ENCODE measurements at regions not wholly inside any gene's neighbourhood (a gene's known extent, or its start where the extent isn't known, plus 50 kb on each side); places are given as distances from the start of the nearest gene placed in this dataset.

- Mint-ChIP-seq H3K4me3 (no peak overlapping the region), H3K27me3 (ENCODE audit: insufficient read depth) (no peaks in the 10 kb centered on the region; the same call in 1 of the 2 replicates), H3K4me1 (ENCODE audit: low read depth) (no peaks in the 10 kb centered on the region), H3K36me3 (ENCODE audit: low read depth) (no peaks in the 10 kb centered on the region), H3K9me3 (peaks cover 48% of the 10 kb centered on the region), H3K27ac (no peak overlapping the region)
- no peak for TF ChIP-seq CTCF (IDR thresholded peaks at IDR 0.05)
- DNase-seq, result no peak
These were observed 208.4 kb upstream of the MEX3C start for GRCh38 chr18:51405683-51406477.

- Mint-ChIP-seq H3K9me3 (peaks cover 16% of the 10 kb centered on the region), H3K36me3 (ENCODE audit: low read depth) (no peaks in the 10 kb centered on the region), H3K4me3 (no peak overlapping the region), H3K27me3 (ENCODE audit: insufficient read depth) (no peaks in the 10 kb centered on the region; the same call in 1 of the 2 replicates), H3K4me1 (ENCODE audit: low read depth) (no peaks in the 10 kb centered on the region), H3K27ac (no peak overlapping the region)
- no peak for TF ChIP-seq CTCF (IDR thresholded peaks at IDR 0.05)
- DNase-seq, result no peak
These were observed 220.4 kb upstream of the MEX3C start for GRCh38 chr18:51417643-51418483.

GRCh38 chr18:51425475-51425874 is 228.0 kb upstream of the MEX3C start:
- TF ChIP-seq CTCF (IDR thresholded peaks at IDR 0.05), result no peak
- no peaks in the 10 kb centered on the region; the same call in none of the 2 replicates for H3K27me3 Mint-ChIP-seq (ENCODE audit: insufficient read depth)
- DNase-seq, result no peak
- no peak overlapping the region for H3K4me3 Mint-ChIP-seq
- no peaks in the 10 kb centered on the region for H3K4me1 Mint-ChIP-seq (ENCODE audit: low read depth)
- H3K27ac Mint-ChIP-seq, result no peak overlapping the region
- no peaks in the 10 kb centered on the region for H3K36me3 Mint-ChIP-seq (ENCODE audit: low read depth)
- peaks cover 28% of the 10 kb centered on the region for H3K9me3 Mint-ChIP-seq

- H3K36me3 Mint-ChIP-seq (ENCODE audit: low read depth), result no peaks in the 10 kb centered on the region
- TF ChIP-seq CTCF (IDR thresholded peaks at IDR 0.05), result no peak
- DNase-seq, result no peak
- peaks cover 30% of the 10 kb centered on the region for H3K9me3 Mint-ChIP-seq
- no peaks in the 10 kb centered on the region for H3K4me1 Mint-ChIP-seq (ENCODE audit: low read depth)
- H3K27ac Mint-ChIP-seq, result no peak overlapping the region
- no peak overlapping the region for H3K4me3 Mint-ChIP-seq
- no peaks in the 10 kb centered on the region; the same call in none of the 2 replicates for H3K27me3 Mint-ChIP-seq (ENCODE audit: insufficient read depth)
These were observed 228.4 kb upstream of the MEX3C start for GRCh38 chr18:51425889-51426288.

GRCh38 chr18:51426996-51427395 is 229.5 kb upstream of the MEX3C start:
- Mint-ChIP-seq H3K4me1 (ENCODE audit: low read depth) (no peaks in the 10 kb centered on the region), H3K36me3 (ENCODE audit: low read depth) (no peaks in the 10 kb centered on the region), H3K27ac (no peak overlapping the region), H3K9me3 (peaks cover 30% of the 10 kb centered on the region), H3K27me3 (ENCODE audit: insufficient read depth) (no peaks in the 10 kb centered on the region; the same call in none of the 2 replicates), H3K4me3 (no peak overlapping the region)
- DNase-seq, result no peak
- TF ChIP-seq CTCF (IDR thresholded peaks at IDR 0.05), result no peak

Measured in HFFc6 (cell line).